H9 (cell line): ENCODE measurements at regions not wholly inside any gene's neighbourhood (a gene's known extent, or its start where the extent isn't known, plus 50 kb on each side); places are given as distances from the start of the nearest gene placed in this dataset.

Experiments
- DNase-seq: peaks from one replicate; pipeline ENCODE4 v3.0.0-alpha.2; 2017
- H2AFZ ChIP-seq: one replicate; pipeline ENCODE4 v1.6.1; 2013; ENCODE audit warnings: mild to moderate bottlenecking, low read length, control low read depth, moderate library complexity
- H2AK5ac ChIP-seq: 2 replicates; pipeline ENCODE4 v1.6.1; 2013; ENCODE audit warnings: low read length, control low read depth, mixed read lengths; ENCODE audit not compliant: insufficient read length
- H2BK120ac ChIP-seq: one replicate; pipeline ENCODE4 v1.6.1; 2013; ENCODE audit warnings: low read depth, mild to moderate bottlenecking, low read length, control low read depth, inconsistent platforms; ENCODE audit not compliant: poor library complexity, severe bottlenecking
- H2BK12ac ChIP-seq: 2 replicates; pipeline ENCODE4 v1.6.1; 2013; ENCODE audit warnings: low read length, control low read depth, mixed read lengths, low read depth; ENCODE audit not compliant: insufficient read length
- H2BK15ac ChIP-seq: 2 replicates; pipeline ENCODE4 v1.6.1; 2013; ENCODE audit warnings: low read depth, low read length, control low read depth
- H2BK20ac ChIP-seq: one replicate; pipeline ENCODE4 v1.6.1; 2013; ENCODE audit warnings: low read depth, mild to moderate bottlenecking, low read length, control low read depth, inconsistent platforms; ENCODE audit not compliant: poor library complexity, severe bottlenecking
- H2BK5ac ChIP-seq: 2 replicates; pipeline ENCODE4 v1.6.1; 2013; ENCODE audit warnings: low read length, control low read depth, mixed read lengths; ENCODE audit not compliant: insufficient read length
- H3K14ac ChIP-seq: 2 replicates; pipeline ENCODE4 v1.6.1; 2013; ENCODE audit warnings: low read length, control low read depth; ENCODE audit not compliant: insufficient read depth
- H3K18ac ChIP-seq: 2 replicates; pipeline ENCODE4 v1.6.1; 2013; ENCODE audit warnings: low read depth, mild to moderate bottlenecking, mixed read lengths, low read length, control low read depth; ENCODE audit not compliant: insufficient read length
- H3K23ac ChIP-seq: 2 replicates; pipeline ENCODE4 v1.6.1; 2013; ENCODE audit warnings: low read length, control low read depth, mixed read lengths, low read depth; ENCODE audit not compliant: insufficient read length
- H3K23me2 ChIP-seq: 2 replicates; pipeline ENCODE4 v1.6.1; 2013; ENCODE audit warnings: low read depth, mild to moderate bottlenecking, mixed read lengths, low read length, control low read depth; ENCODE audit not compliant: insufficient read length, poor library complexity, severe bottlenecking
- H3K27ac ChIP-seq: 2 replicates; pipeline ENCODE4 v1.5.1; 2013; ENCODE audit warnings: low read length, control low read depth, mixed read lengths, low read depth; ENCODE audit not compliant: insufficient read length
- H3K27me3 ChIP-seq: 2 replicates; pipeline ENCODE4 v1.6.1; 2013; ENCODE audit warnings: low read length, control low read depth, inconsistent platforms; ENCODE audit not compliant: insufficient read depth
- H3K4ac ChIP-seq: 2 replicates; pipeline ENCODE4 v1.6.1; 2013; ENCODE audit warnings: low read depth, mild to moderate bottlenecking, control low read depth, inconsistent platforms, low read length, moderate library complexity
- H3K4me1 ChIP-seq: 2 replicates; pipeline ENCODE4 v1.6.1; 2013; ENCODE audit warnings: low read length, control low read depth, inconsistent platforms; ENCODE audit not compliant: insufficient read depth
- H3K4me2 ChIP-seq: 2 replicates; pipeline ENCODE4 v1.6.1; 2013; ENCODE audit warnings: low read length, control low read depth, mixed read lengths; ENCODE audit not compliant: insufficient read length, insufficient read depth
- H3K56ac ChIP-seq: 2 replicates; pipeline ENCODE4 v1.6.1; 2013; ENCODE audit warnings: low read depth, mild to moderate bottlenecking, mixed read lengths, low read length, control low read depth; ENCODE audit not compliant: insufficient read length
- H3K79me1 ChIP-seq: 2 replicates; pipeline ENCODE4 v1.6.1; 2013; ENCODE audit warnings: low read depth, mild to moderate bottlenecking, moderate library complexity, low read length, control low read depth, inconsistent platforms; ENCODE audit not compliant: insufficient read depth, poor library complexity, severe bottlenecking
- H3K79me2 ChIP-seq: 2 replicates; pipeline ENCODE4 v1.6.1; 2013; ENCODE audit warnings: low read length, control low read depth, inconsistent platforms; ENCODE audit not compliant: insufficient read depth
- H3K9ac ChIP-seq: 2 replicates; pipeline ENCODE4 v1.6.1; 2013; ENCODE audit warnings: low read length, control low read depth, mixed read lengths; ENCODE audit not compliant: insufficient read length; ENCODE audit errors: extremely low read depth
- H3K9me3 ChIP-seq: one replicate; pipeline ENCODE4 v1.6.1; 2013; ENCODE audit warnings: low read depth, low read length, inconsistent platforms; ENCODE audit not compliant: control insufficient read depth
- H3T11ph ChIP-seq: one replicate; pipeline ENCODE4 v1.6.1; 2013; ENCODE audit warnings: mild to moderate bottlenecking, low read length, control low read depth, inconsistent platforms
- H4K20me1 ChIP-seq: one replicate; pipeline ENCODE4 v1.6.1; 2013; ENCODE audit not compliant: control insufficient read depth, insufficient read length, insufficient read depth
- H4K5ac ChIP-seq: 2 replicates; pipeline ENCODE4 v1.6.1; 2013; ENCODE audit warnings: low read depth, mild to moderate bottlenecking, mixed read lengths, low read length, control low read depth; ENCODE audit not compliant: insufficient read length
- H4K8ac ChIP-seq: replicated peaks from 2 replicates; pipeline ENCODE4 v1.6.1; 2013; ENCODE audit warnings: low read length, control low read depth, mixed read lengths, low read depth; ENCODE audit not compliant: insufficient read length
- H4K91ac ChIP-seq: 2 replicates; pipeline ENCODE4 v1.6.1; 2013; ENCODE audit warnings: low read depth, mild to moderate bottlenecking, moderate library complexity, mixed read lengths, low read length, control low read depth; ENCODE audit not compliant: insufficient read length
- H3K27ac Mint-ChIP-seq, 3 experiments: 2 replicates in 2 of 3; 3 replicates in 1 of 3; pipeline ENCODE4 v1.8.0; 2020 to 2021; ENCODE audit warnings: mixed read lengths in 3 of 3, mild to moderate bottlenecking in 1 of 3, moderate library complexity in 1 of 3
- H3K27me3 Mint-ChIP-seq: 2 replicates; pipeline ENCODE4 v1.8.0; 2021; ENCODE audit warnings: low read depth, mild to moderate bottlenecking, moderate library complexity, mixed read lengths
- H3K36me3 Mint-ChIP-seq, 3 experiments: 2 replicates in 2 of 3; 3 replicates in 1 of 3; pipeline ENCODE4 v1.8.0; 2020 to 2021; ENCODE audit warnings: low read depth in 3 of 3, mixed read lengths in 3 of 3; ENCODE audit not compliant: insufficient read depth in 1 of 3
- H3K4me1 Mint-ChIP-seq, 2 experiments: 2 replicates each; pipeline ENCODE4 v1.8.0; 2020; ENCODE audit warnings: mixed read lengths in 2 of 2
- H3K4me3 Mint-ChIP-seq, 2 experiments: 2 replicates in 1 of 2; 3 replicates in 1 of 2; pipeline ENCODE4 v1.8.0; 2020 to 2021; ENCODE audit warnings: mild to moderate bottlenecking in 2 of 2, mixed read lengths in 2 of 2, moderate library complexity in 1 of 2
- H3K9me3 Mint-ChIP-seq, 2 experiments: 2 replicates in 1 of 2; 3 replicates in 1 of 2; pipeline ENCODE4 v1.8.0; 2020; ENCODE audit warnings: mild to moderate bottlenecking in 2 of 2, mixed read lengths in 2 of 2, moderate library complexity in 1 of 2
- CTCF ChIP-seq: fragments of 200-600 bp; sonication (generic); conservative IDR thresholded peaks from 3 replicates; pipeline ENCODE4 v1.8.0; 2021; ENCODE audit warnings: antibody characterized with exemption, mild to moderate bottlenecking
- WGBS: extraction: QIAGEN DNeasy Blood & Tissue Kit; methylation state at CpG from one replicate; pipeline ENCODE4 v1.1.7; 2013; ENCODE audit warnings: missing lambda C conversion rate, low lambda C conversion rate, mixed read lengths; ENCODE audit not compliant: insufficient read length; ENCODE audit errors: extremely low coverage; 5-methylcytosine and 5-hydroxymethylcytosine counted together

GRCh38 chrX:136931661-136932060 lies 51.1 kb upstream of the RBMX start:
- H4K8ac ChIP-seq: no peak overlapping the region
- no peak overlapping the region for H2BK15ac ChIP-seq
- no peaks in the 10 kb centered on the region for H3K79me2 ChIP-seq
- no peak overlapping the region for H2BK120ac ChIP-seq
- H3K27ac ChIP-seq: no peak overlapping the region
- H2BK5ac ChIP-seq: no peak overlapping the region
- no peak overlapping the region for H3K4me2 ChIP-seq
- no peak for DNase-seq
- no peak overlapping the region for H3K27ac Mint-ChIP-seq
- H3K9ac ChIP-seq: no peak overlapping the region
- H3K4me3 Mint-ChIP-seq: no peak overlapping the region
- peaks cover 20% of the 10 kb centered on the region for H3K9me3 ChIP-seq
- no peaks in the 10 kb centered on the region for H3K4me1 ChIP-seq
- H3K9me3 Mint-ChIP-seq: peaks cover 71 to 82% of the 10 kb centered on the region in 2 experiments
- no peak overlapping the region for H2AFZ ChIP-seq
- no peak overlapping the region for H4K5ac ChIP-seq
- H3K27me3 ChIP-seq: no peaks in the 10 kb centered on the region
- no peak overlapping the region for H3T11ph ChIP-seq
- no peaks in the 10 kb centered on the region for H3K23me2 ChIP-seq
- no peak overlapping the region for H3K14ac ChIP-seq
- no peak overlapping the region for H3K4ac ChIP-seq
- H3K27me3 Mint-ChIP-seq: no peaks in the 10 kb centered on the region
- H2BK12ac ChIP-seq: no peak overlapping the region
- H3K79me1 ChIP-seq: no peaks in the 10 kb centered on the region
- H3K23ac ChIP-seq: no peak overlapping the region
- no peak for TF ChIP-seq CTCF
- H3K36me3 Mint-ChIP-seq: peaks cover 25 to 42% (median 39%) of the 10 kb centered on the region in 3 experiments
- H3K4me1 Mint-ChIP-seq: peaks cover 5 to 10% of the 10 kb centered on the region in 2 experiments
- H4K20me1 ChIP-seq: no peaks in the 10 kb centered on the region
- H2AK5ac ChIP-seq: no peak overlapping the region
- no peak overlapping the region for H2BK20ac ChIP-seq
- H4K91ac ChIP-seq: no peak overlapping the region
- H3K18ac ChIP-seq: no peak overlapping the region
- WGBS: no CpG with 5 or more reads among the region's 6 CpGs
- H3K56ac ChIP-seq: no peak overlapping the region
